Fibroblast of peridontal ligament (primary cell): ENCODE measurements at regions not wholly inside any gene's neighbourhood (a gene's known extent, or its start where the extent isn't known, plus 50 kb on each side); places are given as distances from the start of the nearest gene placed in this dataset.
"Not testable (repeated sequence)": the region's sequence is repeated elsewhere in the genome, so short reads cannot be mapped to it uniquely, and the experiment has no call there.

Experiments
- DNase-seq: peaks from one replicate; pipeline ENCODE4 v3.0.0-alpha.2; 2010; ENCODE audit errors: extremely low read depth

DNA sequence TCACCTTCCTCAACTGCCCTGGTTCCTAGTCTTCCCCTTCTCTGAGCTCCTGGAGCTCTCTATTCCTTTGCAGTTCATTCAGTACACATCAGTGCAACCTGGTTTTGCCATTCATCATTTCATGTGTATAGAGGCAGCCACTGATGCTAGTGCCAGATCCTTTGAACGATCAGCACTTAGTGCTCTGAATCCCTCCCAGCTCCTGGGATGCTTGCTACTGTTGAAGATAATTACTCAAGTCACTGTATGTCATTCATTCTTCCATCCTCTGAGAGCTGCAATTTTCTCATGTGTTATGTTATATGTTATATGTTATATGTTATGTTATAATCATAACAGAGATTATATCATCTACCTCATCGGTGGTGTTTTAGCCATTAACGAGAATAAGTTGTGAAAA, 98.5 kb upstream of the UXS1 start:
- no peak for DNase-seq

DNA sequence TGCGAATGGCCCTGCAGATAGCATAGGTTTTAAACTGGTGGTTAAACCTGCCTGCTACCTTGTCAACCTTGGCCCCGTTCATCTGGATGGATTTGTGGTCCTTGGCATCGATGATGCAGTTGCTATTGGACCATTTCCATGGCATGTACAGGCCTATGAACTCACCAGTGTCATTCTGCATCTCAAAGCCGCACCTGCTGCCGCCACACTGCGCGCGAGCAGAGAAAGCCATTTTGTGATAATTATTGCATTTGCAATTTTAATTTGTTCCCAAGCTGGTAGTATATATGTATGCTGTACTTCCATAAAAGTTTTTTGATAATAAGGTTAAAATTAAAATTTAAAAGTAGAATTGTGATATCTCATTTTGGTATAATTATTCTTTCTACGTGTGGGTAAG, 94.8 kb upstream of the UXS1 start:
- DNase-seq, result no peak

DNA sequence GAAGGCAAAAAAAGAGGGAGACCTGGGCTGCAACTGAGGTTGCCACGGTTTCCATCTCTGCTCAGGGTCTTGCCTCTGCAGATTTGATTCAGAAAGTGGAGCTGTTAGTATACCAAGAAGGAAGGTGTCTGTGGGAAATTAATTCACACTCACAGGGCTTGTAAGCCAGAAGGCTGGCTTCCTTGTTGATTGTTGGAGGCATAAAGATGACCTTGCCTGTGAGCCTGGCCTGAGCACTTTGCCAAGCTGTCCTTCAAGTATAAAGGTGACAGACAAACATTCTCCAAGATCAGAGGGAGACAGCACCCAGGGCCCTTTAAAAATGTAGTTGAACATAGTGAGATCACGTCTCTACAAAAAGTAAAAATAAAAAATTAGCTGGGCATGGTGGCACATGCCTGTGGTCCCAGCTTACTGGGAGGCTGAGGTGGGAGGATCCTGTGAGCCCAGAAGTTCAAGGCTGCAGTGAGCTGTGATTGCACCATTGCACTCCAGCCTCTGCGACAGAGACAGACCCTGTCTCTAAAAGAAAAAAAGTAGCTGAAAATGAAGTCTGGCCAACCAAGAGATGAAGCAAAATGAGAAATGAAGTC, 91.2 kb upstream of the UXS1 start:
- no peak for DNase-seq

DNA sequence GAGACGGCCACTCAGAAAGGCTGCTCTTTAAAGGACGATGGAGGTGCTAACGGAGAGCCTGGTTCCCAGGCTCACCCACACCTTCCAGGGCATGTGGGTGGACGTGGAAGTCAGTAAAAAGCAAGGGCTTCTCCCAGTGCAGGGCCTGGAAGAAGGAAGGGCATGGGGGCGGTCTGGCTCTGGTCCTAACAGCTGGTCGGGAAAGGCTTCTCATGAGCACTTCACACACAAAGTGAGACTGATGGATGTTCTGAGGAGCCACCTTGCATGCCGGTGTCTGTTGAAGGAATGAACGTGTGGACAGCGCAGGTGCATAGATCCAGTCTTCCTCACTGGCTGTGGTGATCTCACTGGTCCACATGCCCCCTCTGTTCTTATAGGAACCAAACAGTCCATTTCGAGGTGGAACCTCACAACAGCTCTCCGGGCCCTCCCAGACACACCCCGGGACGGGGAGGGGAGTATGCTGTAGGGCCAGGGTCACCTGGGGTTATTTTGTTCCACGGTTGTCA, 90.6 kb upstream of the UXS1 start:
- no peak for DNase-seq

DNA sequence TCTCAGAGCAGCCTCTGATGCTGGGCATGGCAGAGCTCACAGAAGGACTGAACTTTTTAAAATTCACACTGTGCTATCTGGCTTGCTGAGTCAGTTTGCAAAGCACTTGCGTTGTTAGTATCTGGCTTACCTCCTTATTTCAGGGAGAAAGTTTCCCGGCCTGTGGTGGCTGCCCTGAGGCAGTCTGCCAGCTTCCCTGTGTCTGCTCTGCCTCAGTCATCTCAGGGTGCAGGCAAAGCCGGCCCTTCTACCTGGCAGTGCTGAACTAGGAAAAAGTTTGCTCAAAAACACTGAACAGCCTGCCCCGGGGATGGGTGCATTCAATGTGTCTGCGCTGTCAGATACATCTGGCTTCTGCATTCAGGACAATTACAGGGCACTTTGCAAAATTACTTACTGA, 90.2 kb upstream of the UXS1 start:
- no peak for DNase-seq

DNA sequence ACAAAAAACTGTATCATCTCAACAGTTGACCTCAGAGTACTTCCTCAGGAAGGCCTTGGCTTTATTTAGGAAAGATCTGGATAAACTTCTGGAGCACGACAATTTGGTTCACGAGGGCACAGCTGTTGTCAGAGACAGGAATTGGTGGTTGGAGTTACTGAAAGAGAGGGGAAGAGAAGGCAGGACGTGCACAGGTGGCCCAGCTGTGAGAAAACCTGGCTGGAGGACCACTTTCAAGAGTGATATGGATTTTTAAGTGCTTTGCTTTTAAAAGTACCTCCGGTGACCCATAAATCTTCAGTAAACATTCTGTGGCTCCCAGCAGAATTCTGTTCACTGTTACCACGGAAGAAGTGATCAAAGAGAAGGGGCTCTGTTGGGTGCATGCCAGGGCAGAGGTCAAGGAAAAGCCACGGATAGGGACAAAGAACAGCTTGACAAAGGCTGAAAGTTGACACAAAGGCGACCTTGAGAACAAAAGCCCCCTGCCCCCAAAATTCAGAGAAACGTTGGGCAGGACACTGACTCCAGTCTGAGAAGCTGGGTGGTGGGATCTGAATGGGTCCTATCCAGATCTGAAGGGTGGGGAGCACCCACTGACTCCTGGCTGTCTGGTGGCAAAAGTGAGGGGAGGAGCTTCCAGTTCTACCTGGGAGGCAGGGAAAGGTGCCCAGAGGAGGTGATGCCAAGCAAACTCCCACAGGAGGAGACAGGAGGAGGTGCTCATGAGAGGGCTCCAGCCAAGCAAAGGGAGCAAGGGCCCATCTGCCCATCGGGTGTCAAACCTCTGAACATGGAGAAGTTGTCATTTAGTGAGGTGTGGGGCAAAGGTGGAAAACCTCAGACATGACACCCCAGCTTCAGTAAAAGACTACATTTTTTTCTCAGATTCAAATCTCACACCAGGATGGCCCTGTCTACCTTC, 89.4 kb upstream of the UXS1 start:
- DNase-seq, result not testable (repeated sequence)

DNA sequence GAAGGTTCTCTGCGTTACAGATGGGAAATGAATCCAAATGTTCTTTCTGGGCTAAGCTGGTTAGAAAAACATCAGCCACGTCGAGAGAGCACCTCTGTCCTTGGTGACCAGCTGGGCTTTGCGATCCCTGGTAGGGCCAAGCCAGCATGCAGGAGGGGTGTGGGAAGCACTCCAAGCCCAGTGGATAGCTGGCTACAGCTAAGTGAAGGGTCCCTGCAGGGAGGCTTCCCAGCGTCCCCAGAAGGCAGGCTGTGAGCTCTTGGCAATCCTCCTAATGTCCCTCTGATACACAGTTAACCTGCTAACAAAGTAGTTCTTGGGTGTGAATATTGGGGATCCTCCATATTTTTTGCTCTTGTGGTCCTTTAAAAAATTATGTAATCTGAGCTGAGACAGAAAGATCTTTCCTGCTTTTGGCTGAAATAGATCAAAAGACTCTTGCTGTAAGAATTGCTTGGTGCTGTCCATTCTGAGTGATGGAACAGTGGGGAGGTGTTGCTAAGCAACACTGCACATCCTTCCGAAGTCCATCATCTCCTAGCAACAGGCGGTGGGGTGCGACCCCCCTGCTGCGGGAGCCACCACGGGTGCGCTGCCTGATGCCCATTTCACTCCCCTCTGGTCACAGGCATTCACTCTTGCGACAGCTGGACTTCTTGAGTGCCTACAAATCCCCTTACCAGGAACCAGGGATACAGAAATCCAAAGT, 88.5 kb upstream of the UXS1 start:
- no peak for DNase-seq

DNA sequence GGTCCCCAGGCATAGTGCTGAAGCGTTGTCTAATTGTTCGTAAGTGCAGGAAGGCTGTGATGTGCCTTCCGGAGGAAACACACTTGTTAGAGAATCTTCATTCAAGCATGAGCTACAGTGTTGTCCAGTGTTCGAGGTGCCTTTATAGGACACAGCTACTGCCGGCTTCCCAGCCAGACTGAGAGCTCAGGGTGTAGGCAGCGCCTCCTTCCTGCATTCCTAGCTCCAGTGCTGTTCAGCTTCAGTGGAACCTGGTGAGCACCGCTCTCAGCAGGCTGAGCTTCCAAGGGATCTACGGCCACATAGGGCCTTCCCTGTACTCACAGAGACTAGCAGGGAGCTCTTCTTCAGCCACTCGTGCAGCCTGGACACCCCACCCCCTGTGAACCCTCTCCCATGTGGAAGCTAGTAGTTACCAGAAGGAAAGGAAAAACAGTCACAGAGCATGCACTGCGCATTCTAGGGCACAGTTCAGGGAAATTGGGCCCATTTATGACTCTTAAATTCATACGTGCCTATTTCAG, 87.9 kb upstream of the UXS1 start:
- not testable (repeated sequence) for DNase-seq

DNA sequence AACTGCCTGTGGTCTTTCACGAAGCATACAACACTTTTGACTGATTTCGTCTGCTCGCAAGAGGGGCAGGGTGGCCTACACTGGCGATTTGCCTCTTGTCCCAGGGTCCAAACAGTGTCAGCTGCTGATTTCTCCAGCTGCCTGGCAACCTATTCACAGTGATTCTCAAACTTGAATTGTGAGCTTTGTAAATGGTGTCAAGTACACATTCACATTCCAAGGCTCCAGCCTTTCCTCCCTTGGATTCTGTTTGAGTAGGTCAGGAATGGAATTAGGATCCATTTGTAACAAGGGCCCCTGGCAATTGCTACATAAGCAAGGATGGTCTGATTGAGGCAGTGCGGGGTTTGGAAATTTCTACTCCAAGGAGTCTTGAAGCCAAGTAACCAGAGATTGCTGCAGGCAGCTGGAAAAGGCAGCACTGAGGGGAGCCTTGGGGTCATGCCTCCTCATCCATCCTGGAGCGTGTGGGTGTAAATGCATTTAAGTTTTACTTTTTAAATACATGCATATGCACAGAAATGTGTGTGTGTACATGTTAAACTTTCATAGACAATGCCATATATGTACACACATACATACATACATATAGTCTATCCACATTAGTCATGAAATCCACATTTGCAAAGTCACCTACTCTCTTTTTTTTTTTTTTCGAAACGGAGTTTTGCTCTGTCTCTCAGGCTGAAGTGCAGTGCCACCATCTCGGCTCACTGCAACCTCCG, 86.8 kb upstream of the UXS1 start:
- DNase-seq, result no peak

DNA sequence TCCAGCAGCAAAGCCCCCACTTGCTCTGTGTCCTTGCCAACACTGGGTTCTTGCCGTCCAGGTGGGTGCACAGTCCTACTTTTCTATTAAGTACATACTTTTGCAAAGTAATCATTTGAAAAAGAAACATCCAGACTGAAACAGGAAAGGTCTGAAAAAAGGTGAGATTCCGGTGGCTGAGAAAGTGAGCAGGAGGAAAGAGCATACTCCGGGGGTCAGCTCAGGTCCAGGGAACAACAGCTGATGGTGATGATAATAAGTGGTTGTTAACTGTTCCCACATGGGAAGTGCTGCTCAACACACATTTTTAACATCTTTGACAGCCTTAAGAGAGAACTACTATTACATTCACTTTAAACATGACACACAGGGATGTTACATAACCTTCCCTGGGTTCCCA, 86.1 kb upstream of the UXS1 start:
- DNase-seq, result no peak

DNA sequence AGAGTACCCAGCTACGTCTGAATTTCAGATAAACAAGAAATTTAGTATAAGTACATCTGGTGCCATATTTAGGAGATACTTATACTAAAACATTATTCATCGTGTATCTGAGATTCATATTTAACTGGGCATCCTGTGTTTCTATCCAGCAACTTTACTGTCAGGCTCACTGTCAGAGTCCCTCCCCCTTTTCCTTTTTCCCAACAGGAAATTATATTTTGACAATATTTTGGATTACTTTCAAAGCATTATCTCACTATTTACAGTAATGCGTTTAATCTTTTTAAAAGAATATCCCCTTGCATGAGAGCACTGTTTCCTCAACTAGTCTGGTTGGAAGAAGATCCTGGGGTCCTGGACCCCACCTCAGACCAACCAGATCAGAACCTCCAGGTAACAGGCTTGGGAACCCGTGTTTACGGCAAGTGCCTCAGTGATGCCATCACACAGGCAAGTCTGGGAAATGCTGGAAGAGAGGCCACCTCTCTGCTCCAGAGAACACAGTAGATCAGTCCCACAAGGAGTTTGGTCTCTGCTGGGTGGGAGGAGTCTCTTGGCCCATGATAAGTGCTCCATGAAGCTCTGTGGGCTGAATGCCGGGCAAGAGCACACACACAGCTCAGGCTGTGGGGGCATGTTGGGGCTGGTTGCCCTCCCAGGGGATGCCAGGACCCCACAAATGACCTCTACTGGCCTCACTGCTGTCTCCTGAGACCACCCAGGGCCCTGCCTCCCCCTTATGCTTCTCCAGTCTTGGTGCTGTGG, 84.2 kb upstream of the UXS1 start:
- DNase-seq, result no peak

DNA sequence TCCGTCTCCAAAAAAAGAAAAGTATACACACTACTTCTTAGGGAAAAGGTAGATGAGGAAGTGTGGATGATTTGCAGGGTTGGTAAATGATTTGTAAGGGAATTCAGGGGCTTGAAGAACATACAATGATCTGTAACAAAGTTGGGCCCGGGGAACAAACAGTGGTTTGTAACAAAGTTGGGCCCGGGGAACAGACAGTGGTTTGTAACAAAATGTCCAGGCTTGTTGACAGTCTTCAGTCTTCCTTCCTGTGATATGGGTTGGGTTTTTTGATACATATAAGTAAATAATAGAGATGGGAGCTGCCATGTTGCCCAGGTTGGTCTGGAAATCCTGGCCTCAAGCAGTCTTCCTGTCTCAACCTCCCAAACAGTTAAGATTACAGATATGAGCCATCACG, 83.3 kb upstream of the UXS1 start:
- no peak for DNase-seq

DNA sequence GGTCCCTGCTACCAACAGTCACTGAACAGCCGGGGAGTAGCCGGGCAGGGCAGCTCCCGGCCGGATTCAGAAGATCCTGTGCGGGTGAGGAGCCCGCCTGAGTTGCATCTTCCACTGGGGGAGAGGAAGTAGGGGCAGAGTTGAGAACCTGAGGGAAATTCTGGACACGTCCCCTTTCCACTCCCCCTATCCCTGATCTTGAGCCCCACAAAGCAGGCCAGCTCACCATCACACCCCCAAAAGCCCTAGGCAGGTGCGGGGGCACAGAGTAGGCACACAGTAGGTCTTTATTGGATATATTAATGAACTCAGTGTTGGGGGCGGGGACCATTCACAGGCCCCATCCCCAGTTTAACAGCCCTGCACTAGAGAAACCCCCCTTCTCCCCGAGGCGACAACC, 81.9 kb upstream of the UXS1 start:
- no peak for DNase-seq

DNA sequence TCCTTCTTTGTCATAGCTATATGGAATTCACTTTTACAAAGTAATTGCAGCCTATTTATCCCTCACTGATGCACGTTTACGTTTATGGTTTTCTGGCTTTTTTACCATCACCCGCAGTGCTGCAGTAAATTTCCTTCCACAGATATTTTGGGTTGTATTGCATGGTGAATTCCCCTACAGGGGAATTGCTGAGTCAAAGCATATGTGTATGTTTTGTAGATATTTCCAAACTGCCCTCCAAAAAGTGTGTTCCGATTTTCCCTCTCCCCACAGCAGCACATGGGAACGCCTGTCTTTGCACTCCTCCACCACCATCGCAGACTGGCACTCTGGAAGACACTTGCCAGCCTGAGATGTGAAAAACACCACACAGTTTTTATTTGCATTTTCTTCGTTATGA, 80.6 kb upstream of the UXS1 start:
- DNase-seq, result no peak

DNA sequence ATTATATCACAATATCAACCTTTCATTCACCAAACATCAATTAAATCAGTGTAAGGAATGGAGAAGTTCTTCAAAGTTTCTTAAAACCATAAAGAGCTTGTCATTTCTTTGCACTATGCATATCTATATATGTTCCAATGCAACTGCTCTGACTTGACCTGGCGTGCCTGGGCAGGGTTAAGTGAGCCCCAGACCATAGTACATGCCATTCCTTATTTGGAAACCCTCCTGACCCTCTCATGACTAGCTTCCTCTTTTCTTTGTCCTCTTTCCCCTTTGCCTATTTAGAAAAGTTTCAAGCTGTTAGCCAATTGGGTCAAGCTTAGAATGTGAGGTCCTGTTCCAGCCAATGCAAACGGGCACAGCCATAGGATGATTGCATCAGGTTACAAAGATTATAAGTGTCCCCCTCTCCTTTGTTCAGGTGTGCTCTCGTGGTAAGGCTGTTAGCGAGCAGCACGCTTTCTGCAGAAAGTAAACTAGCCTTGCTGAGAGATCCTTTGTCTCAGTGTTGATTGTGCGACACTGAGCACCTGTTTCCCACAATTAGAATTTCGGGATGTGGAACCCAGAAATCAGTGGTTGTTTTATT, 78.2 kb upstream of the UXS1 start:
- DNase-seq, result no peak

DNA sequence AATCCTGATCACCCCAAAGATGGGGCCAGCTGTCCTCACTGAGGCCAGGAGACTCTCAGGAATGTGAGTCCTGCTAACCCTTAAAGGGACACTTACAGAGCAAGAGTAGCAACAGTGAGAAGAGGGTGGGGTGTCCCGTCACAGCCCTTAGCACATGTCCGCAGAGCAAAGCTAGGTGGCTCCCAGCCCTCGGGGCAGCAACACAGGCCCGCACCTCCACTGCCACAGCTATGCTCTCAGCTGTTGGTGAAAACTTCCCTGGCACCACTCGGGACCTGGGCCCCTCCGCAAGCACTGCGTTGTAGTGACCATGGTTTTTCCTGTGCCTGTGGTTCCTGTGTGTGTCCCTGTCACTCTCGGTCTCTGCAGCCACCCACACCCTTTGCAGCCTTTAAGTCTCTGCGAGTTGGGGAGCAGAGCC, 76.4 kb upstream of the UXS1 start:
- DNase-seq, result no peak

DNA sequence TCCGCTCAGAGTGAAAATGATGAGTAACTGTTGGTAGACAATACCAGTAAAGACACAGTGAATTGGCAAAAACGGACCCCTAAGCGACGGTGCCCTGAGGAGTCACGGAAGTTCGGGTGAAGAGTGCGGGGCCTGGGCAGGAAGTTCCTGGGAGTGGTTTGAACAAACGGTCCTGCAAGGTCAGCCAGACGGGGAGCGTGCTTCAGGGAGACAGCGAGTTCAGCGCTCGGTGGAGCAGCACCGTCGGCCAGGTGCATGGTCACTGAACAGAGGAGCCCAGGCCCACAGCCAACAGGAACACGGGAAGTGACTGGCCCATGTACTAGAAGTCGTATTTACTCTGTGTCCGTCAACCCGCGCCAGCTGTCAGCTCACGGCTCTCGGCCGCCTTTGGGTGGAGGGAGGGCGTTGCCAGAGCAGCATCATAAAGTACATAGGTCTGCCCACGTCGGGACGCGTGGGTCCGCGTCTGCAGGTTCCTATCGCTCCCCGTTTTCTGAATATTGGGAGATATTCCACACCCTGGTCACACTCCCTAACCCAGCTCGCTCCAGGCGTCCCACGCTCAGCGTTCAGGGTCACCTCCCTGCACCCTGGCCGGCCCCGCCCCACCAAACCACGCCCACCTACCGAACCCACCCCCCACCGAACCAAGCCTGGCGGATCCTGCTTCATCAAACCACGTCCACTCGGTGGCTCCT, 75.6 kb upstream of the UXS1 start:
- DNase-seq, result no peak

DNA sequence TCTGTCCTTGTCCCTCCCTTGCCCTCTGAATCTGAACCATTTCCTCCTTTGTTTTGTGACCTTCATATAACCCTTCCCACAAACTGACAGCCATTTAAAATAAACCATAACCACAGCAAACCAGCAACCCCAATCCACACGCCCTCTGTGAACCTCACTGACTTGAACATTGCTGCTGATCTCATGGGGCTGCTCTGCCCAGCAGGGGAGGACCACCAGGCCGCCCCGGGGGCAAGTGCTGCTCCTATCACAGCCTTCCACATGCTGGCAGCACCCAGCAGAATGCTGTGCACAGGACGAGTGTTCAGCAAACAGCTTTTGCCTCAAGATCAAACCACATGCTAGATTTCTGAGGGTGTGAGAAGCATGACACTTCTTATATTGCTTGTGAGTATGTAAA, 73.9 kb upstream of the UXS1 start:
- no peak for DNase-seq

DNA sequence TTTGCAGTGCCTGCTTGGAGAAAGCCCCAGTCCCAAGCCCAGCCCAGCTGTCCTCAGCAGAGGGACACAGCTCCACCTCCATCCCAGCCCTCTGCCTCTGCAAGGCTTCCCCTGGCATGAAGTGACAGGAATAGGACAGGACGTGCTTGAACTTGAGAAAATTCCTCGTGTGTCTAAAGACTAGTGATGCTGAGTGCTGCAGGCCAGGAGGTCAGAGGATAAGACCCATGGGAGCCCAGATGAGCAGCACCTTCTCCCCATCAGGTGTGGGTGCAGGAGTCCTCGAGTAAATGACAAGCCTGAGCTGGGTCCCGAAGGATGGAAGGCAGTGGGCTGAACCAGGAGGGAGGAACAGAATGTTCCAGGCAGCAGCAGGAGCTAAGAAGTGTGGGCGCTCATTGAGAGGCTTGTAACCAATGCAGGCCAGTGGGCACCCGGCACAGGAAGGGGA, 67.8 kb upstream of the UXS1 start:
- no peak for DNase-seq

DNA sequence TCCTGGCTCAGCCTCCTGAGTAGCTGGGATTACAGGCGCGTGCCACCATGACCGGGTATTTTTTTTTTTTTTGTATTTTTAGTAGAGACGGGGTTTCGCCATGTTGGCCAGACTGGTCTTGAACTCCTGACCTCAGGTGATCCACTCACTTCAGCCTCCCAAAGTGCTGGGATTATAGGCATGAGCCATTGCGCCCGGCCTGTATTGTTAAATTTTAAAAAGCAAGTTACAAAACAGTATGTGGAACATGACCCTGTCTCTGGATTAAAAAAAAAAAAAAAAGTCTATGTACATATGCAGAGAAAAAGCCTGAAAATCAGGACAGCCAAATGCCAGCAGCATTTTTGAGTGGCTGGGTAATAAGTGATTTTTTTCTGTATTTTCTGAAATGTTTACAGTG, 64.8 kb upstream of the UXS1 start:
- not testable (repeated sequence) for DNase-seq
